ENCODE measurements at regions not wholly inside any gene's neighbourhood (a gene's known extent, or its start where the extent isn't known, plus 50 kb on each side); places are given as distances from the start of the nearest gene placed in this dataset.
"Not testable (repeated sequence)": the region's sequence is repeated elsewhere in the genome, so short reads cannot be mapped to it uniquely, and the experiment has no call there.

DNA sequence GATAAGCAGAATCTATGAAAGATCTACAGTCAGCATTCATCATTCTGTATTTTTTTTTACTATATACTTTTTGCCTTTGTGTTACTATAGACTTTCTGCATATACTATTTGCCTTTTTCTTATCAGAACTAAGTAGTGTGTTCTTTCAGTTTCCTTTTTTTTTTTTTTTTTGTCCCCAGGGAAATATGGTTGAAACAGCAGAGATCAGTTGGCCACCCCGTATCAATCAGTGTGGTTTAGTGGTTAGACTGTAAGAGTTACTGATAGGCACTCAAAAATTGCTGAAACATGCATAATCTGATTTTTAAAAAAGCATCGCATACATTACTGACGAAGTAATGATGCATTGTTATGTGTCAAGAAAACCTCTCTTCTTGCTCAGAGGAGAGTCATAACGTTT, 990.8 kb upstream of the EDIL3 start:
- no peak overlapping the region for H2AFZ ChIP-seq (replicated peaks)
- no peaks in the 10 kb centered on the region for H3K36me3 ChIP-seq
- no peak overlapping the region for H3K27ac ChIP-seq
- H3K4me2 ChIP-seq = no peak overlapping the region
- DNase-seq (ENCODE audit: low spot score) = no peak
- H3K4me1 ChIP-seq = no peaks in the 10 kb centered on the region
- no peaks in the 10 kb centered on the region for H3K27me3 ChIP-seq
- Mint-ChIP-seq H3K4me1 (no peaks in the 10 kb centered on the region), H3K27ac (no peak overlapping the region), H3K36me3 (no peaks in the 10 kb centered on the region), H3K4me3 (no peak overlapping the region), H3K9me3 (no peaks in the 10 kb centered on the region), H3K27me3 (ENCODE audit: insufficient read depth, low read depth) (no peaks in the 10 kb centered on the region)
- TF ChIP-seq EZH2 (IDR thresholded peaks at IDR 0.05) = no peak
- TF ChIP-seq, protein P1, sequence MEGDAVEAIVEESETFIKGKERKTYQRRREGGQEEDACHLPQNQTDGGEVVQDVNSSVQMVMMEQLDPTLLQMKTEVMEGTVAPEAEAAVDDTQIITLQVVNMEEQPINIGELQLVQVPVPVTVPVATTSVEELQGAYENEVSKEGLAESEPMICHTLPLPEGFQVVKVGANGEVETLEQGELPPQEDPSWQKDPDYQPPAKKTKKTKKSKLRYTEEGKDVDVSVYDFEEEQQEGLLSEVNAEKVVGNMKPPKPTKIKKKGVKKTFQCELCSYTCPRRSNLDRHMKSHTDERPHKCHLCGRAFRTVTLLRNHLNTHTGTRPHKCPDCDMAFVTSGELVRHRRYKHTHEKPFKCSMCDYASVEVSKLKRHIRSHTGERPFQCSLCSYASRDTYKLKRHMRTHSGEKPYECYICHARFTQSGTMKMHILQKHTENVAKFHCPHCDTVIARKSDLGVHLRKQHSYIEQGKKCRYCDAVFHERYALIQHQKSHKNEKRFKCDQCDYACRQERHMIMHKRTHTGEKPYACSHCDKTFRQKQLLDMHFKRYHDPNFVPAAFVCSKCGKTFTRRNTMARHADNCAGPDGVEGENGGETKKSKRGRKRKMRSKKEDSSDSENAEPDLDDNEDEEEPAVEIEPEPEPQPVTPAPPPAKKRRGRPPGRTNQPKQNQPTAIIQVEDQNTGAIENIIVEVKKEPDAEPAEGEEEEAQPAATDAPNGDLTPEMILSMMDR (IDR thresholded peaks at IDR 0.05) = no peak
- no peak for TF ChIP-seq EZH2phosphoT487 (IDR thresholded peaks at IDR 0.05)
- H3K4me3 ChIP-seq = no peak overlapping the region
- no peaks in the 10 kb centered on the region for H3K79me2 ChIP-seq (ENCODE audit: low read depth)
- no peaks in the 10 kb centered on the region for H3F3A ChIP-seq (ENCODE audit: low read depth)
- no peaks in the 10 kb centered on the region for H4K20me1 ChIP-seq (ENCODE audit: low read depth)
- H3K9me3 ChIP-seq (ENCODE audit: low read depth) = no peaks in the 10 kb centered on the region
- no peak overlapping the region for H3K9ac ChIP-seq

DNA sequence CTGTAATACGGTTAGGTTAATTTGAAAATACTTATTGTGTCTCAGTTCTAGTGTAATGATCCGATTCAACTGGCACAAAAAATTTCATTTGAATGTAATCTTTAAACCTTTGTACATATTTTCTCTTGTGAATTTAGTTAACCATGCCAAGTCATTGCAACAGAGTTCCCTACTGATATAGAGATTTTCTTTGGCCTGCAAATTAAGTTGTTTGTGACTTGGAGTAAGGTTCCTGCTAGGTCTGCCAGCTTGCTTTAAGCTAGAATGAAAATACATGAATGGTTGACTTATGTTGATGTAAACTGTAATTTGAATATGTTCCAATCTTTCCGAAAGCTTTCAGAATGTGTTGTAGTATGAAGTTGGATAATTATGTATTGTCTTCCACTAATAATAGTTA, 1004.1 kb upstream of the EDIL3 start:
- Histone ChIP-seq H3K4me3 (no peak overlapping the region), H3K27ac (no peak overlapping the region), H3K4me2 (no peak overlapping the region), H3K9me3 (ENCODE audit: low read depth) (no peaks in the 10 kb centered on the region), H2AFZ (replicated peaks) (no peak overlapping the region), H3K4me1 (no peaks in the 10 kb centered on the region), H3K9ac (no peak overlapping the region), H3K36me3 (no peaks in the 10 kb centered on the region), H3K79me2 (ENCODE audit: low read depth) (no peaks in the 10 kb centered on the region), H3F3A (ENCODE audit: low read depth) (no peaks in the 10 kb centered on the region), H4K20me1 (ENCODE audit: low read depth) (no peaks in the 10 kb centered on the region), H3K27me3 (no peaks in the 10 kb centered on the region)
- no peaks in the 10 kb centered on the region for H3K27me3 Mint-ChIP-seq (ENCODE audit: insufficient read depth, low read depth)
- H3K4me1 Mint-ChIP-seq = no peaks in the 10 kb centered on the region
- H3K27ac Mint-ChIP-seq = no peak overlapping the region
- peaks cover 2% of the 10 kb centered on the region for H3K9me3 Mint-ChIP-seq
- no peaks in the 10 kb centered on the region for H3K36me3 Mint-ChIP-seq
- no peak for DNase-seq (ENCODE audit: low spot score)
- no peak overlapping the region for H3K4me3 Mint-ChIP-seq
- TF ChIP-seq EZH2 (IDR thresholded peaks at IDR 0.05) = no peak
- no peak for TF ChIP-seq EZH2phosphoT487 (IDR thresholded peaks at IDR 0.05)
- TF ChIP-seq, protein P1 (IDR thresholded peaks at IDR 0.05) = no peak

DNA sequence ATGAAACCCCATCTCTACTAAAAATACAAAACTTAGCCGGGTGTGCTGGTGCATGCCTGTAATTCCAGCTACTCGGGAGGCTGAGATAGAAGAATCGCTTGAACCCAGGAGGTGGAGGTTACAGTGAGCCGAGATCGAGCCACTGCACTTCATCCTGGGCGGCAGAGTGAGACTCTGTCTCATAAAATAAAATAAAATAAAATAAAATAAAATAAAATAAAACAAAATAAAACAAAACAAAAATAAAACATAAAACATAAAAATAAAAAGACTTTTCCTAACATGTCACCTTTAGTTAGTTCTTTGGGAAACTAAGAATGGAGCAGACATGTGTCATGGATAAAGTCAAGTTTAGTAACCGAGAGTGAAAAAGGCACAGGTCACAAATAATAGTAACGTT, 1007.6 kb upstream of the EDIL3 start:
- not testable (repeated sequence) for H3K27me3 Mint-ChIP-seq (ENCODE audit: insufficient read depth, low read depth)

DNA sequence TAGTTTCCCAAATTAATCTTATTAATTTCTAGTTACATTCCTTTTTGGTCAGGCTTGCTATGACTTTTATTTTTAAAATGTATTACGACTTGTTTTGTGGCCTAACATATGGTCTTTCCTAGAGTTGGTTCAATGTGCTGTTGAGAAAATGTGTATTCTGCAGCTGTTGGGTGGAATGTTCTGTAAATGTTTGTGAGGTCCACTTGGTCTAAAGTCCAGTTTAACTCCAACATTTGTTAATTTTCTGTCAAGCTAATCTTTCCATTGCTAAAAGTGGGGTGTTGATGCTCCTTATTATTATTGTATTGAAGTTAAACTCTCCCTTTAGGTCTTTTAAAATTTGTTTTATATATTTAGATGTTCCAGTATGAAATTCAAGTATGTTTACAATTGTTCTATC, 1010.8 kb upstream of the EDIL3 start:
- TF ChIP-seq EZH2 (IDR thresholded peaks at IDR 0.05) (no peak), EZH2phosphoT487 (IDR thresholded peaks at IDR 0.05) (no peak)
- TF ChIP-seq, protein P1 (IDR thresholded peaks at IDR 0.05) = no peak
- Histone ChIP-seq H3K79me2 (ENCODE audit: low read depth) (no peaks in the 10 kb centered on the region), H3K9me3 (ENCODE audit: low read depth) (no peaks in the 10 kb centered on the region), H3K27me3 (no peaks in the 10 kb centered on the region), H3K27ac (no peak overlapping the region), H3K4me1 (no peaks in the 10 kb centered on the region), H3K4me2 (no peak overlapping the region), H3F3A (ENCODE audit: low read depth) (no peaks in the 10 kb centered on the region), H3K36me3 (no peaks in the 10 kb centered on the region), H3K9ac (no peak overlapping the region), H2AFZ (replicated peaks) (no peak overlapping the region), H3K4me3 (no peak overlapping the region), H4K20me1 (ENCODE audit: low read depth) (no peaks in the 10 kb centered on the region)
- no peak for DNase-seq (ENCODE audit: low spot score)
- Mint-ChIP-seq H3K4me1 (no peaks in the 10 kb centered on the region), H3K27ac (no peak overlapping the region), H3K27me3 (ENCODE audit: insufficient read depth, low read depth) (no peaks in the 10 kb centered on the region), H3K9me3 (no peaks in the 10 kb centered on the region), H3K36me3 (no peaks in the 10 kb centered on the region), H3K4me3 (no peak overlapping the region)

More for the DNA sequence above, 1007.6 kb upstream of the EDIL3 start:
- H3K4me1 ChIP-seq; H4K20me1 ChIP-seq (ENCODE audit: low read depth); H3K36me3 ChIP-seq; H3K4me3 Mint-ChIP-seq; H3K4me2 ChIP-seq; H3K27ac Mint-ChIP-seq; H3K79me2 ChIP-seq (ENCODE audit: low read depth); H2AFZ ChIP-seq (replicated peaks); H3K4me1 Mint-ChIP-seq; H3K27me3 ChIP-seq; H3K27ac ChIP-seq; H3K9me3 ChIP-seq (ENCODE audit: low read depth); H3K36me3 Mint-ChIP-seq; H3K9me3 Mint-ChIP-seq; H3K4me3 ChIP-seq; H3F3A ChIP-seq (ENCODE audit: low read depth); DNase-seq (ENCODE audit: low spot score); H3K9ac ChIP-seq: not testable (repeated sequence)

Measured in neural progenitor cell (in vitro differentiated cells).